HG03520 (cell line): ENCODE measurements at regions not wholly inside any gene's neighbourhood (a gene's known extent, or its start where the extent isn't known, plus 50 kb on each side); places are given as distances from the start of the nearest gene placed in this dataset.
"Not testable (repeated sequence)": the region's sequence is repeated elsewhere in the genome, so short reads cannot be mapped to it uniquely, and the experiment has no call there.

Source experiments
- ATAC-seq: cut with Tn5 transposase; IDR thresholded peaks from one replicate; pipeline ENCODE4 v1.9.1; 2021; ENCODE audit warnings: mild to moderate bottlenecking, moderate library complexity; ENCODE audit not compliant: unreplicated experiment

GRCh38 chr4:96390404-96390803 lies 550.5 kb downstream of the PDHA2 start:
- ATAC-seq, result no peak

GRCh38 chr4:96395747-96396146 lies 555.9 kb downstream of the PDHA2 start:
- ATAC-seq, result no peak

GRCh38 chr4:96406742-96407141 lies 566.8 kb downstream of the PDHA2 start:
- ATAC-seq, result no peak

GRCh38 chr4:96407225-96407624 lies 567.3 kb downstream of the PDHA2 start:
- no peak for ATAC-seq

- ATAC-seq, result no peak
These were observed 568.0 kb downstream of the PDHA2 start for GRCh38 chr4:96407738-96408463.

- not testable (repeated sequence) for ATAC-seq
These were observed 575.0 kb downstream of the PDHA2 start for GRCh38 chr4:96414853-96415252.

GRCh38 chr4:96429657-96430056 lies 589.8 kb downstream of the PDHA2 start:
- ATAC-seq, result no peak

- no peak for ATAC-seq
These were observed 591.2 kb downstream of the PDHA2 start for GRCh38 chr4:96431094-96431493.

- ATAC-seq, result no peak
These were observed 608.5 kb downstream of the PDHA2 start for GRCh38 chr4:96448315-96448872.

- ATAC-seq, result no peak
These were observed 615.3 kb downstream of the PDHA2 start for GRCh38 chr4:96455045-96455720.

GRCh38 chr4:96458031-96458430 lies 618.1 kb downstream of the PDHA2 start:
- not testable (repeated sequence) for ATAC-seq

- no peak for ATAC-seq
These were observed 619.2 kb downstream of the PDHA2 start for GRCh38 chr4:96459105-96459504.

- ATAC-seq, result no peak
These were observed 625.9 kb downstream of the PDHA2 start for GRCh38 chr4:96465834-96466233.

- ATAC-seq, result no peak
These were observed 632.3 kb downstream of the PDHA2 start for GRCh38 chr4:96471956-96472867.

- no peak for ATAC-seq
These were observed 633.4 kb downstream of the PDHA2 start for GRCh38 chr4:96473246-96473645.

GRCh38 chr4:96483308-96484030 lies 643.6 kb downstream of the PDHA2 start:
- no peak for ATAC-seq

- no peak for ATAC-seq
These were observed 646.7 kb downstream of the PDHA2 start for GRCh38 chr4:96486563-96486962.

GRCh38 chr4:96497621-96498020 lies 657.7 kb downstream of the PDHA2 start:
- no peak for ATAC-seq

GRCh38 chr4:96504386-96504785 lies 664.5 kb downstream of the PDHA2 start:
- ATAC-seq, result no peak

- no peak for ATAC-seq
These were observed 669.3 kb downstream of the PDHA2 start for GRCh38 chr4:96509039-96509741.
